ENCODE measurements at regions not wholly inside any gene's neighbourhood (a gene's known extent, or its start where the extent isn't known, plus 50 kb on each side); places are given as distances from the start of the nearest gene placed in this dataset.

- TF ChIP-seq ARNTL (CRISPR knock-in tag; IDR thresholded peaks at IDR 0.05; ENCODE audit: borderline replicate concordance, low read depth) = no peak
- TF ChIP-seq ZNF70 (CRISPR knock-in tag; IDR thresholded peaks at IDR 0.05) = no peak
- no peak for TF ChIP-seq ZFP30 (CRISPR knock-in tag; IDR thresholded peaks at IDR 0.05)
- TF ChIP-seq RARB (CRISPR knock-in tag; IDR thresholded peaks at IDR 0.05) = no peak
- no peak for TF ChIP-seq PPARA (CRISPR knock-in tag; IDR thresholded peaks at IDR 0.05; ENCODE audit: borderline replicate concordance)
- TF ChIP-seq ZNF8 (CRISPR knock-in tag; IDR thresholded peaks at IDR 0.05) = no peak
- TF ChIP-seq BACH2 (CRISPR knock-in tag; IDR thresholded peaks at IDR 0.05; ENCODE audit: borderline replicate concordance) = no peak
- TF ChIP-seq TCF4 (CRISPR knock-in tag; IDR thresholded peaks at IDR 0.05; ENCODE audit: borderline replicate concordance) = no peak
- no peak for TF ChIP-seq TOX (CRISPR knock-in tag; IDR thresholded peaks at IDR 0.05; ENCODE audit: borderline replicate concordance)
- no peak for ATAC-seq
Measured at GRCh38 chr20:7004801-7005200, 237.3 kb downstream of the BMP2 start.

- ATAC-seq = no peak
- TF ChIP-seq ZNF8 (CRISPR knock-in tag; IDR thresholded peaks at IDR 0.05) = no peak
- no peak for TF ChIP-seq ZNF70 (CRISPR knock-in tag; IDR thresholded peaks at IDR 0.05)
- TF ChIP-seq RARB (CRISPR knock-in tag; IDR thresholded peaks at IDR 0.05) = no peak
- no peak for TF ChIP-seq BACH2 (CRISPR knock-in tag; IDR thresholded peaks at IDR 0.05; ENCODE audit: borderline replicate concordance)
- TF ChIP-seq ZFP30 (CRISPR knock-in tag; IDR thresholded peaks at IDR 0.05) = no peak
- no peak for TF ChIP-seq PPARA (CRISPR knock-in tag; IDR thresholded peaks at IDR 0.05; ENCODE audit: borderline replicate concordance)
- TF ChIP-seq PATZ1 (CRISPR knock-in tag; IDR thresholded peaks at IDR 0.05; ENCODE audit: borderline replicate concordance) = no peak
- no peak for TF ChIP-seq TOX (CRISPR knock-in tag; IDR thresholded peaks at IDR 0.05; ENCODE audit: borderline replicate concordance)
Measured at GRCh38 chr20:7010527-7010926, 243.0 kb downstream of the BMP2 start.

DNA sequence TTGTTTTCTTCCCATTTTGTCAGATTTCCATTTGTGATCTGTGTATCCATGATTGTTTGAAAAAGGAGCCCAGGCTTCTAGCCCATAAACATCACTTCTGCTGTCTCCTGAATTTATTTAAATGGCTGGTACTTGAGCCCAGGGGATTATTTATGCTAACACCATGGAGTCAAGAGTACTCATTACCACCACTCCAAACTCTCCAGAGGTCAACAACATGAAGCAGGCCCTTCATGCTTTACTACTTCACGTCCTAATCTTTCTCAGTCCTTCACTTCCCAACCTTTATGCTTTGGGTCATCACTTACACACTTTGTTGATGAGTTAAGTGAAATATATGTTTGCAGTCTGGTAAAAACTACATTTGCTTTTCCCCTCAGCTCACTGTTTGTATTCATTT, 247.8 kb downstream of the BMP2 start:
- TF ChIP-seq SNAI2 (CRISPR knock-in tag; IDR thresholded peaks at IDR 0.05) = no peak
- TF ChIP-seq PATZ1 (CRISPR knock-in tag; IDR thresholded peaks at IDR 0.05; ENCODE audit: borderline replicate concordance) = no peak
- no peak for TF ChIP-seq CREB5 (CRISPR knock-in tag; IDR thresholded peaks at IDR 0.05; ENCODE audit: low read depth)
- TF ChIP-seq ZNF70 (CRISPR knock-in tag; IDR thresholded peaks at IDR 0.05) = no peak
- TF ChIP-seq GLIS3 (CRISPR knock-in tag; IDR thresholded peaks at IDR 0.05) = no peak
- no peak for TF ChIP-seq ZFP30 (CRISPR knock-in tag; IDR thresholded peaks at IDR 0.05)
- no peak for ATAC-seq

- TF ChIP-seq PATZ1 (CRISPR knock-in tag; IDR thresholded peaks at IDR 0.05; ENCODE audit: borderline replicate concordance) (no peak), ZFP30 (CRISPR knock-in tag; IDR thresholded peaks at IDR 0.05) (no peak), ESRRG (CRISPR knock-in tag; IDR thresholded peaks at IDR 0.05) (no peak), ARNTL (CRISPR knock-in tag; IDR thresholded peaks at IDR 0.05; ENCODE audit: borderline replicate concordance, low read depth) (no peak), TCF4 (CRISPR knock-in tag; IDR thresholded peaks at IDR 0.05; ENCODE audit: borderline replicate concordance) (no peak), TSHZ2 (CRISPR knock-in tag; IDR thresholded peaks at IDR 0.05) (no peak), ZC3H10 (CRISPR knock-in tag; IDR thresholded peaks at IDR 0.05) (no peak)
- ATAC-seq = no peak
Measured at GRCh38 chr20:7022597-7022996, 255.1 kb downstream of the BMP2 start.

All from SK-N-SH treated with all-trans-retinoic acid at 6 μM for 48 hours (cell line).